K562 (cell line): ENCODE measurements at regions not wholly inside any gene's neighbourhood (a gene's known extent, or its start where the extent isn't known, plus 50 kb on each side); places are given as distances from the start of the nearest gene placed in this dataset.

Source experiments
- ATF1 ChIP-seq, 2 experiments: fragments of 450-650 bp in 1 of 2; IDR thresholded peaks; 2 replicates each; pipeline ENCODE4 v1.6.1; 2016; ENCODE audit warnings: missing compliant biosample characterization in 1 of 2, missing genetic modification characterization in 1 of 2
- MGA ChIP-seq: fragments of 450-650 bp; IDR thresholded peaks from 2 replicates; pipeline ENCODE4 v1.6.1; 2016; ENCODE audit warnings: mild to moderate bottlenecking, moderate library complexity
- NRF1 ChIP-seq, 2 experiments: fragments of 450-650 bp; IDR thresholded peaks in 1 of 2; conservative IDR thresholded peaks in 1 of 2; 2 replicates each; pipeline ENCODE4 v1.6.1; 2014; ENCODE audit warnings: mild to moderate bottlenecking in 2 of 2
- YY1 ChIP-seq, 3 experiments: IDR thresholded peaks; 2 replicates each; pipeline ENCODE4 v1.6.1; 2011; ENCODE audit warnings: low read length in 2 of 3, mild to moderate bottlenecking in 2 of 3, moderate library complexity in 2 of 3, borderline replicate concordance in 1 of 3, control low read depth in 1 of 3, low read depth in 1 of 3; ENCODE audit not compliant: insufficient read depth in 3 of 3, insufficient replicate concordance in 2 of 3, control insufficient read depth in 1 of 3, insufficient read length in 1 of 3; ENCODE audit errors: extremely low read depth in 1 of 3
- ZBTB40 ChIP-seq, 2 experiments: fragments of 450-650 bp in 1 of 2; sonication (generic) in 1 of 2; formaldehyde crosslinking in 1 of 2; IDR thresholded peaks; 2 replicates each; pipeline versions ENCODE4 v1.7.1 to v1.9.0; 2016 to 2022; ENCODE audit warnings: inconsistent platforms in 1 of 2, mild to moderate bottlenecking in 1 of 2, missing genetic modification reagents in 1 of 2
- ZNF717 ChIP-seq: fragments of 250-450 bp; sonication (Bioruptor Pico); IDR thresholded peaks from 2 replicates; pipeline ENCODE4 v1.5.0; 2021

- TF ChIP-seq ZBTB40 (IDR thresholded peaks at IDR 0.05) (peak; percentile 70), ZBTB40 (CRISPR knock-in tag; IDR thresholded peaks at IDR 0.05) (no peak), NRF1 (conservative IDR thresholded peaks at IDR 0.05 in 1 of 2, IDR thresholded peaks at IDR 0.05 in 1 of 2) (peak; percentile 16 to 37; a peak in 1 of 4 replicates), ZNF717 (CRISPR knock-in tag) (no peak), MGA (peak; percentile 83), ATF1 (CRISPR knock-in tag; IDR thresholded peaks at IDR 0.05) (no peak), ATF1 (tag; IDR thresholded peaks at IDR 0.05) (peak; percentile 79), YY1 (IDR thresholded peaks at IDR 0.05; ENCODE audit: borderline replicate concordance in 1 of 3, control insufficient read depth in 1 of 3, extremely low read depth in 1 of 3, insufficient read depth in 3 of 3, insufficient read length in 1 of 3, insufficient replicate concordance in 2 of 3, low read depth in 1 of 3, low read length in 2 of 3) (peak in 1 of 3 experiments; percentile 39)
Measured at GRCh38 chr7:71017602-71018001, 114.3 kb upstream of the GALNT17 start (continued).
